ENCODE measurements at regions not wholly inside any gene's neighbourhood (a gene's known extent, or its start where the extent isn't known, plus 50 kb on each side); places are given as distances from the start of the nearest gene placed in this dataset.

- no peak for TF ChIP-seq POLR2AphosphoS5 (IDR thresholded peaks at IDR 0.05; ENCODE audit: low read depth, low read length)
- TF ChIP-seq POLR2A (IDR thresholded peaks at IDR 0.05; ENCODE audit: low read depth, low read length) = no peak
- no peak for TF ChIP-seq SPI1 (IDR thresholded peaks at IDR 0.05; ENCODE audit: low read depth, low read length)
- TF ChIP-seq TAF1 (IDR thresholded peaks at IDR 0.05; ENCODE audit: low read depth, low read length) = no peak
- TF ChIP-seq POU2F2 (IDR thresholded peaks at IDR 0.05; ENCODE audit: low read depth, low read length) = no peak
Observed at GRCh38 chr16:66049865-66050264, 316.6 kb upstream of the CDH5 start.
